Mesodermal cell (in vitro differentiated cells): ENCODE measurements at regions not wholly inside any gene's neighbourhood (a gene's known extent, or its start where the extent isn't known, plus 50 kb on each side); places are given as distances from the start of the nearest gene placed in this dataset.
"Not testable (repeated sequence)": the region's sequence is repeated elsewhere in the genome, so short reads cannot be mapped to it uniquely, and the experiment has no call there.

Experiments
- H3K27ac ChIP-seq: 2 replicates; pipeline ENCODE4 v1.7.0; 2013; ENCODE audit warnings: mild to moderate bottlenecking, low read depth, low read length, moderate library complexity; ENCODE audit not compliant: severe bottlenecking
- H3K36me3 ChIP-seq: 2 replicates; pipeline ENCODE4 v1.7.1; 2013; ENCODE audit warnings: mild to moderate bottlenecking, low read length, moderate library complexity; ENCODE audit not compliant: control insufficient read depth, insufficient read depth
- H3K4me1 ChIP-seq: one replicate; pipeline ENCODE4 v1.7.1; 2013; ENCODE audit warnings: mild to moderate bottlenecking, low read length; ENCODE audit not compliant: insufficient read depth, control insufficient read depth, poor library complexity, severe bottlenecking
- H3K4me3 ChIP-seq: 2 replicates; pipeline ENCODE4 v1.7.0; 2013; ENCODE audit warnings: low read length, control low read depth, mild to moderate bottlenecking; ENCODE audit not compliant: insufficient read depth, poor library complexity, severe bottlenecking; ENCODE audit errors: extremely low read depth
- H3K9me3 ChIP-seq: 2 replicates; pipeline ENCODE4 v1.7.1; 2013; ENCODE audit warnings: mild to moderate bottlenecking, low read length, moderate library complexity; ENCODE audit not compliant: control insufficient read depth
- WGBS, 2 experiments: methylation state at CpG; one replicate each; pipeline ENCODE4 v1.1.5; 2013; ENCODE audit warnings: missing lambda C conversion rate in 2 of 2; ENCODE audit not compliant: insufficient coverage in 2 of 2; 5-methylcytosine and 5-hydroxymethylcytosine counted together

DNA sequence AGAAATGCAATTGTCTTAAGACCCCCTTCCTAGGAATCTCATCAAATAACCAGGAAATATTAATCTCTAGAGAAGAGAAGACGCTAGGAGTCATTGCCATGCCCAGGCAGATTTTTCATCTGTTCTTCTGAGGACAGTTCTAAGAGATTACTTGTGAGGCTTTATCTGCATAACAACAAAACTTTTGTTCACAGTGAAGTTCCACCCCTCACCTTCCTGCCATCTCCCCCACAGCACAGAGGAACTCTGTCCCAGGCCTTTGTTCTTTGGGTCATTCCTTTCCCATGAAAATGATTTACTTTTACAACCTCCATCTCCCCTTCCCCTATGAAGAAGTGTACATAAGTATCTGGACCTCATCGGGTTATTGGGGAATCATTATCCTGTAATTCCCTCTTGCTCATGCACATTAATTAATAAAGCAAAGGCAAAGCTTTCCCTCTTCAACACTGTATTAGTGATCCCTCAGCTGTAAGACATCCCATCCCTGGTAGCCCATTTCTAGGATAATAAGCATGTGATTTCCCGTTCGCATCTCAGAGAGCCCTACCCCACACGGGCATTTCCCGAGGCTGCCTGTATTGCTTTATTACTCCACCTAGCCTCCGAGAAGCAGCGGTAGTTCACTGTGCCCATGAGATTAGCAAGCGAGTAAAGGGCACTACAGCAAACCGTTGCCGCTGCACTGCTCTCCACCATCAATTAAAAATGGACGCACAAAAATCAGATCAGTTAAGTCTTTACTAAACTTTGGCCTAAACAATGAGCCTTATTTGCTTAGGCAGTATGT is 384.4 kb upstream of the CAMK1G start:
- WGBS, 2 experiments: 43 to 45% methylated on average over 8 to 9 of the region's 12 CpGs
- no peaks in the 10 kb centered on the region for H3K36me3 ChIP-seq
- no peak overlapping the region for H3K4me3 ChIP-seq
- H3K4me1 ChIP-seq: no peaks in the 10 kb centered on the region
- H3K27ac ChIP-seq: no peak overlapping the region
- H3K9me3 ChIP-seq: peaks cover 18% of the 10 kb centered on the region

GRCh38 chr1:209199822-209200221 is 383.7 kb upstream of the CAMK1G start:
- WGBS, 2 experiments: 23 to 24% methylated on average over 2 to 3 of the region's 4 CpGs
- H3K4me3 ChIP-seq: no peak overlapping the region
- peaks cover 18% of the 10 kb centered on the region for H3K9me3 ChIP-seq
- no peak overlapping the region for H3K27ac ChIP-seq
- H3K4me1 ChIP-seq: no peaks in the 10 kb centered on the region
- no peaks in the 10 kb centered on the region for H3K36me3 ChIP-seq

DNA sequence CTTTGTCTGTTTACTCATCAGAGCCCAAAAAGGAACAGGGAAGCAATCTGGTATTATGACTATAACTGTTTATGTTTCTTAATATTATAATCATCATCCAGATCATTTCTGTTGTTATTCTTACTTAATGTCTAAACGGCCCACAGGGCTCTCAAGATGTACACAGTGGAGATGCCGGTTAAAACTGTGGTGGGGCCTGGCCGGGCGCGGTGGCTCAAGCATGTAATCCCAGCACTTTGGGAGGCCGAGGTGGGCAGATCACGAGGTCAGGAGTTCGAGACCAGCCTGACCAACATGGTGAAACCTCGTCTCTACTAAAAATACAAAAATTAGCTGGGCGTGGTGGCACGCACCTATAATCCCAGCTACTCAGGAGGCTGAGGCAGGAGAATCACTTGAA is 381.2 kb upstream of the CAMK1G start:
- not testable (repeated sequence) for H3K9me3 ChIP-seq, H3K4me1 ChIP-seq, H3K36me3 ChIP-seq, H3K27ac ChIP-seq, H3K4me3 ChIP-seq
- WGBS, 2 experiments: 86 to 87% methylated on average over 4 to 6 of the region's 11 CpGs

GRCh38 chr1:209202830-209203532 is 380.5 kb upstream of the CAMK1G start:
- no peak overlapping the region for H3K4me3 ChIP-seq
- 8 to 13% methylated on average over 3 of the region's 4 CpGs for WGBS, 2 experiments
- no peaks in the 10 kb centered on the region for H3K9me3 ChIP-seq
- no peaks in the 10 kb centered on the region for H3K36me3 ChIP-seq
- no peaks in the 10 kb centered on the region for H3K4me1 ChIP-seq
- no peak overlapping the region for H3K27ac ChIP-seq

DNA sequence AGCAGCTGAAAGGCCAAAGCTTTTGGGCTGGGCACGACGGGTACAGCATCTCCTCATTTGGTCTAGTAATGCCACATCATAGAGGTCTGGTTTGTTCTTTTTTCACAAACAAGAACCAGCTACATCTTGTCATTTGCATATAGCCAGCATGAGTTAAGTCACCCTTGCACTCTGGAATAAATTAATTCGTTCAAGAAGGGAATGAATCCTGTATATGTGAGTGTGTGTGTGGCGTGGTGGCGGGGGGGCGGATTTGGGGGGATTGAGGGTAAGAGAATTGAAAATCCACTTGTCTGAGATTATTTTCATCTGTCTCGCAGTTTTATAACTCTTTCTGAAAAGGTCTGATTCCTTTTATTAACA is 380.0 kb upstream of the CAMK1G start:
- 89 to 97% methylated on average over 6 to 7 of the region's 7 CpGs for WGBS, 2 experiments
- H3K4me1 ChIP-seq: peaks cover 2% of the 10 kb centered on the region

GRCh38 chr1:209205039-209205438 is 378.5 kb upstream of the CAMK1G start:
- Histone ChIP-seq H3K36me3 (no peaks in the 10 kb centered on the region), H3K9me3 (no peaks in the 10 kb centered on the region), H3K27ac (no peak overlapping the region), H3K4me1 (peaks cover 2% of the 10 kb centered on the region), H3K4me3 (no peak overlapping the region)
- 93 to 97% methylated on average over 3 to 4 of the region's 4 CpGs for WGBS, 2 experiments

More for the DNA sequence above, 380.0 kb upstream of the CAMK1G start:
- Histone ChIP-seq H3K36me3 (no peaks in the 10 kb centered on the region), H3K4me3 (no peak overlapping the region), H3K9me3 (no peaks in the 10 kb centered on the region), H3K27ac (no peak overlapping the region)

GRCh38 chr1:209207126-209207700 is 376.3 kb upstream of the CAMK1G start:
- 74 to 84% methylated on average over 8 to 10 of the region's 11 CpGs for WGBS, 2 experiments
- H3K36me3 ChIP-seq: no peaks in the 10 kb centered on the region
- no peak overlapping the region for H3K27ac ChIP-seq
- no peaks in the 10 kb centered on the region for H3K9me3 ChIP-seq
- no peak overlapping the region for H3K4me3 ChIP-seq
- peaks cover 2% of the 10 kb centered on the region for H3K4me1 ChIP-seq

DNA sequence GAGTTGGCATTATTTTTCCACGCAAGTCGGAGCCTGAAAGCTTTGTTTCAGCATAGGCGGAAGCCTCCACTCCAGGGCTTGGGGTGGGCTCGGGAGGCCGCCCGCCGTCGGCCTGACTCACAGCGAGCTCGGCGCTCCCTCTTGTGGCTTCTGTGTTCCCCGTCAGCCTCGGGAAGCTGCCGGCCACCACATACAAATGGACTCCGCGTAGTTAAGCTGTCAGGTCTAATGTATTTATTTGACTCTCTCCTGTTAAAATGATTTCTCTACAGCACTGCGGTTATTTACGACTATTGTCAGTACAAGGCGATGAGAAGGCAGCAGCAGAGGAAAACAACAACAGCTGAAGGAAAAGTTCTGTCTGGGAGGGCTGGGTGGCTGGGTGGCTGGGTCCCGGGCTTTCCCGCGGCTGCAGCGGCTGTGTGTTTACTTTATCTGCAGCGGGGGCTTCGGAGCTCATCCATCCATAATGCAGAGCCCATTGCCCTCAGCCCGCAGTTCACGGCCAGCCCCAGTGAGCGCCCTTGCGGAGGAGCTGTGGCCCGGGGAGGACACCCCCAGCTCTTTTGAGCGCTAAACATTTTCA is 375.7 kb upstream of the CAMK1G start:
- no peak overlapping the region for H3K27ac ChIP-seq

DNA sequence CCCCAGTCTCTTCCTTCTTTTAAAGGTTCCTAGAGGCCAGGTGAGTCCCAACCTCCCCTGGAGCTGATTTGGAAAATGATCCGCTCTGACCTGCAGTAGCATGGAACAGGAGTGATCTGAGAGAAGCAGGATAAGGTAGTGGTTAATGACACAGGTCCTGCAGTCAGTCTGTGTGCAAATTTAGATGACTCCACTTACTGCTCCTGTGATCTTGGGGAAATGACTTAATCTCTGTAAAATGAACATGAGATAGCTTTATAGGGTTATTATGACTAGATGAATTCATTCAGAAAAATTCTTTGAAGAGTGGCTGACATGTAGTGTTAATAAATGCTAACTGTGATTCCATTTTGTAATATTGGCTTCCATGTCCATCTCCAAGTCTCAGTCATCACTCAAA is 374.9 kb upstream of the CAMK1G start:
- Histone ChIP-seq H3K4me1 (peaks cover 2% of the 10 kb centered on the region), H3K4me3 (no peak overlapping the region), H3K27ac (no peak overlapping the region), H3K9me3 (no peaks in the 10 kb centered on the region), H3K36me3 (no peaks in the 10 kb centered on the region)
- 80% methylated on average over 1 of the region's 1 CpG for WGBS, 2 experiments

More for the DNA sequence above, 375.7 kb upstream of the CAMK1G start:
- Histone ChIP-seq H3K4me3 (peak overlapping the region; percentile 16), H3K36me3 (no peaks in the 10 kb centered on the region), H3K9me3 (no peaks in the 10 kb centered on the region), H3K4me1 (peaks cover 2% of the 10 kb centered on the region)
- WGBS, 2 experiments: 4 to 8% methylated on average over 25 to 30 of the region's 31 CpGs

DNA sequence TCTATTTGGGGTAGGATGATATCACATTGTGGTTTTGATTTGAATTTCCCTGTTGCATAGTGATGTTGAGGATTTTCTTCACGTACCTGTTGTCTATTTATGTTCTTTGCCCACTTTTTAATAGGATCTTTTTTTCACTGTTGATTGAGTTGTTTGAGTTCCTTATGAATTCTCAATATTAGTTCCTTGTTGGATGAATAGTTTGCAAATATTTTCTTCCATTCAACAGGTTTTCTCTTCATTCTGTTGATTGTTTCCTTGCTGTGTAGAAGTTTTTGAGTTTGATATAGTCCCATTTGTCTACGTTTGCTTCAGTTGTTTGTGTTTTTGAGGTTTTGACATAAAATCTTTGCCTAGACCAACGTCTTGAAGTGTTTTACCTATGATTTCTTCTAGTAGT is 369.5 kb upstream of the CAMK1G start:
- no peak overlapping the region for H3K27ac ChIP-seq
- no CpG with 5 or more reads among the region's 3 CpGs for WGBS, 2 experiments
- H3K4me3 ChIP-seq: no peak overlapping the region
- H3K36me3 ChIP-seq: no peaks in the 10 kb centered on the region
- H3K4me1 ChIP-seq: no peaks in the 10 kb centered on the region
- no peaks in the 10 kb centered on the region for H3K9me3 ChIP-seq
